Adipocyte (in vitro differentiated cells): ENCODE measurements at regions not wholly inside any gene's neighbourhood (a gene's known extent, or its start where the extent isn't known, plus 50 kb on each side); places are given as distances from the start of the nearest gene placed in this dataset.

ENCODE experiments used
- DNase-seq: peaks from one replicate; pipeline ENCODE4 v3.0.0-alpha.2; 2015; ENCODE audit warnings: low read depth
- H3K27me3 ChIP-seq: replicated peaks from 2 replicates; pipeline ENCODE4 v1.7.0; 2013; ENCODE audit warnings: mild to moderate bottlenecking, low read length, moderate library complexity; ENCODE audit not compliant: control insufficient read depth, insufficient read depth
- H3K36me3 ChIP-seq: 2 replicates; pipeline ENCODE4 v1.7.0; 2013; ENCODE audit warnings: low read length, mild to moderate bottlenecking, moderate library complexity; ENCODE audit not compliant: control insufficient read depth, insufficient read depth, severe bottlenecking
- H3K4me1 ChIP-seq: 2 replicates; pipeline ENCODE4 v1.7.0; 2013; ENCODE audit warnings: mild to moderate bottlenecking, low read length, moderate library complexity; ENCODE audit not compliant: control insufficient read depth, insufficient read depth
- H3K4me3 ChIP-seq: 2 replicates; pipeline ENCODE4 v1.7.0; 2013; ENCODE audit warnings: mild to moderate bottlenecking, low read length, moderate library complexity
- H3K9ac ChIP-seq: 2 replicates; pipeline ENCODE4 v1.7.0; 2013; ENCODE audit warnings: mild to moderate bottlenecking, low read length, moderate library complexity
- H3K9me3 ChIP-seq: 2 replicates; pipeline ENCODE4 v1.7.0; 2013; ENCODE audit warnings: mild to moderate bottlenecking, low read length, moderate library complexity; ENCODE audit not compliant: control insufficient read depth

GRCh38 chr5:165232509-165233028 is 1727.2 kb downstream of the MAT2B start:
- Histone ChIP-seq H3K4me1 (no peaks in the 10 kb centered on the region), H3K27me3 (no peaks in the 10 kb centered on the region), H3K9ac (no peak overlapping the region), H3K9me3 (no peaks in the 10 kb centered on the region), H3K36me3 (no peaks in the 10 kb centered on the region), H3K4me3 (no peak overlapping the region)
- DNase-seq, result no peak

GRCh38 chr5:165241811-165242210 is 1736.4 kb downstream of the MAT2B start:
- Histone ChIP-seq H3K4me3 (no peak overlapping the region), H3K9ac (no peak overlapping the region)

GRCh38 chr5:165242646-165243045 is 1737.2 kb downstream of the MAT2B start:
- no peaks in the 10 kb centered on the region for H3K27me3 ChIP-seq
- no peaks in the 10 kb centered on the region for H3K4me1 ChIP-seq
- no peak for DNase-seq
- no peak overlapping the region for H3K9ac ChIP-seq
- H3K9me3 ChIP-seq, result no peaks in the 10 kb centered on the region
- H3K4me3 ChIP-seq, result no peak overlapping the region
- H3K36me3 ChIP-seq, result no peaks in the 10 kb centered on the region

More at GRCh38 chr5:165241811-165242210, 1736.4 kb downstream of the MAT2B start:
- Histone ChIP-seq H3K36me3 (no peaks in the 10 kb centered on the region), H3K4me1 (no peaks in the 10 kb centered on the region), H3K27me3 (no peaks in the 10 kb centered on the region), H3K9me3 (no peaks in the 10 kb centered on the region)
- no peak for DNase-seq

- Histone ChIP-seq H3K4me3 (no peak overlapping the region), H3K9ac (no peak overlapping the region), H3K4me1 (no peaks in the 10 kb centered on the region), H3K27me3 (no peaks in the 10 kb centered on the region), H3K9me3 (no peaks in the 10 kb centered on the region), H3K36me3 (no peaks in the 10 kb centered on the region)
- DNase-seq, result no peak
Measured at GRCh38 chr5:165244407-165244806, 1739.0 kb downstream of the MAT2B start.

- H3K4me3 ChIP-seq, result no peak overlapping the region
- H3K36me3 ChIP-seq, result no peaks in the 10 kb centered on the region
- DNase-seq, result no peak
- no peaks in the 10 kb centered on the region for H3K4me1 ChIP-seq
- H3K27me3 ChIP-seq, result no peaks in the 10 kb centered on the region
- H3K9me3 ChIP-seq, result no peaks in the 10 kb centered on the region
- no peak overlapping the region for H3K9ac ChIP-seq
Measured at GRCh38 chr5:165258197-165258771, 1752.9 kb downstream of the MAT2B start.

- no peak overlapping the region for H3K4me3 ChIP-seq
- H3K9ac ChIP-seq, result no peak overlapping the region
- H3K9me3 ChIP-seq, result no peaks in the 10 kb centered on the region
- no peaks in the 10 kb centered on the region for H3K4me1 ChIP-seq
- no peak for DNase-seq
- no peaks in the 10 kb centered on the region for H3K27me3 ChIP-seq
- H3K36me3 ChIP-seq, result no peaks in the 10 kb centered on the region
Measured at GRCh38 chr5:165260426-165260825, 1755.0 kb downstream of the MAT2B start.

- DNase-seq, result no peak
- Histone ChIP-seq H3K36me3 (no peaks in the 10 kb centered on the region), H3K9me3 (no peaks in the 10 kb centered on the region)
Measured at GRCh38 chr5:165263536-165263935, 1758.1 kb downstream of the MAT2B start.

GRCh38 chr5:165266939-165267338 is 1761.5 kb downstream of the MAT2B start:
- no peaks in the 10 kb centered on the region for H3K27me3 ChIP-seq
- H3K4me3 ChIP-seq, result no peak overlapping the region
- DNase-seq, result no peak

More at GRCh38 chr5:165263536-165263935, 1758.1 kb downstream of the MAT2B start:
- no peak overlapping the region for H3K4me3 ChIP-seq
- H3K27me3 ChIP-seq, result no peaks in the 10 kb centered on the region
- H3K9ac ChIP-seq, result no peak overlapping the region
- no peaks in the 10 kb centered on the region for H3K4me1 ChIP-seq

GRCh38 chr5:165272436-165272835 is 1767.0 kb downstream of the MAT2B start:
- Histone ChIP-seq H3K27me3 (no peaks in the 10 kb centered on the region), H3K36me3 (no peaks in the 10 kb centered on the region), H3K4me3 (no peak overlapping the region), H3K4me1 (peaks cover 9% of the 10 kb centered on the region), H3K9me3 (peaks cover 7% of the 10 kb centered on the region), H3K9ac (no peak overlapping the region)
- no peak for DNase-seq

More at GRCh38 chr5:165266939-165267338, 1761.5 kb downstream of the MAT2B start:
- Histone ChIP-seq H3K4me1 (peaks cover 9% of the 10 kb centered on the region), H3K9ac (no peak overlapping the region), H3K9me3 (no peaks in the 10 kb centered on the region), H3K36me3 (no peaks in the 10 kb centered on the region)

GRCh38 chr5:165277661-165278060 is 1772.2 kb downstream of the MAT2B start:
- DNase-seq, result no peak
- Histone ChIP-seq H3K9ac (no peak overlapping the region), H3K4me3 (no peak overlapping the region), H3K27me3 (no peaks in the 10 kb centered on the region), H3K9me3 (peaks cover 7% of the 10 kb centered on the region), H3K4me1 (no peaks in the 10 kb centered on the region), H3K36me3 (no peaks in the 10 kb centered on the region)

- H3K36me3 ChIP-seq, result no peaks in the 10 kb centered on the region
- H3K27me3 ChIP-seq, result no peaks in the 10 kb centered on the region
- H3K4me1 ChIP-seq, result no peaks in the 10 kb centered on the region
- no peaks in the 10 kb centered on the region for H3K9me3 ChIP-seq
- DNase-seq, result no peak
- no peak overlapping the region for H3K9ac ChIP-seq
- no peak overlapping the region for H3K4me3 ChIP-seq
Measured at GRCh38 chr5:165282491-165282890, 1777.1 kb downstream of the MAT2B start.

- Histone ChIP-seq H3K4me3 (no peak overlapping the region), H3K9me3 (no peaks in the 10 kb centered on the region), H3K27me3 (no peaks in the 10 kb centered on the region), H3K9ac (no peak overlapping the region), H3K36me3 (no peaks in the 10 kb centered on the region), H3K4me1 (no peaks in the 10 kb centered on the region)
- no peak for DNase-seq
Measured at GRCh38 chr5:165286692-165287091, 1781.3 kb downstream of the MAT2B start.
